T-helper 1 cell treated with Interleukin-12 subunit alpha and Interleukin-12 subunit beta and Interleukin-4 antibody, amounts not matched to agents 30 μg/mL and 1 μg/mL, for 36 hours (primary cell): ENCODE measurements at regions not wholly inside any gene's neighbourhood (a gene's known extent, or its start where the extent isn't known, plus 50 kb on each side); places are given as distances from the start of the nearest gene placed in this dataset.

Experiments used
- H3K27ac Mint-ChIP-seq: one replicate; pipeline ENCODE4 v1.8.0; 2021; ENCODE audit warnings: mild to moderate bottlenecking, mixed read lengths
- H3K27me3 Mint-ChIP-seq: one replicate; pipeline ENCODE4 v1.8.0; 2021; ENCODE audit warnings: low read depth, mixed read lengths
- H3K36me3 Mint-ChIP-seq: one replicate; pipeline ENCODE4 v1.8.0; 2021; ENCODE audit warnings: low read depth, mixed read lengths
- H3K4me1 Mint-ChIP-seq: one replicate; pipeline ENCODE4 v1.8.0; 2021; ENCODE audit warnings: low read depth, mixed read lengths
- H3K4me3 Mint-ChIP-seq: one replicate; pipeline ENCODE4 v1.8.0; 2021; ENCODE audit warnings: mild to moderate bottlenecking, moderate library complexity, mixed read lengths
- H3K9me3 Mint-ChIP-seq: one replicate; pipeline ENCODE4 v1.8.0; 2021; ENCODE audit warnings: mixed read lengths

DNA sequence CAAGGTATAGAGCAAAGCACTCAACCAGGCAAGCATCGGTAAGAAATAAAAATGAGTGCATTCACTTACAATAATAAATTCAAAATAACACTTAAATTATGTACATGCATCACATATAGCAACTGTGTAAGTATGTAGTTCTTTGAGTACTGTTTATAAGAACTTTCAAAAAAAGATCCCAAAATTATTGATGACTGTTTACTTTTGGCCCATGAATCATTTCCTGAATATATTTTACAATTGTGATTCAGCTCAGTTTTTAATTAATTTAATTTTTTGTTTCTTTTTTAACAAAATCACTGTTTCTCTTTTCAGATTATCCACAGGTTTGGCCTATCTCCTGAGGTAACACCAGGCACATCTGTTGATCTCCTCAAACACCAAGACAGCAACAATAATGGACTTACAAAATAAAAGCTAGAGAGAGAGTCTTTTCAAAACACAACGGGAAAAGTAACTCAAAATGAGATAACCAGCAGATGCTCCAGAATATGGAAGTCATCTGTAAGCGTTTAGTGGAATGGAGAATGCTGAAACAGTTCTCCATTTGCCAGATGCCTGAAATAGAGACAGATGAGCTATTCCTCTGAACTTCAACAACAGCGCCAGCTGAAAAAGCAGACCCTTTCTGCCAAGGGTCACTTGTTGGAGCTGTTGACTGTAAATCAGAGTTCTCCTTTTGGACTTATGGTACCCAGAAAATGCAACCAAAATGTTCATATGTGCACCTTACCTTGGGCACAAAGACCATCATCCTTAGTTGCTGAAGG lies 348.6 kb upstream of the RGMB start:
- Mint-ChIP-seq H3K27me3 (peaks cover 2% of the 10 kb centered on the region), H3K36me3 (no peaks in the 10 kb centered on the region), H3K4me3 (no peak overlapping the region), H3K4me1 (peaks cover 9% of the 10 kb centered on the region), H3K27ac (no peak overlapping the region), H3K9me3 (no peaks in the 10 kb centered on the region)

DNA sequence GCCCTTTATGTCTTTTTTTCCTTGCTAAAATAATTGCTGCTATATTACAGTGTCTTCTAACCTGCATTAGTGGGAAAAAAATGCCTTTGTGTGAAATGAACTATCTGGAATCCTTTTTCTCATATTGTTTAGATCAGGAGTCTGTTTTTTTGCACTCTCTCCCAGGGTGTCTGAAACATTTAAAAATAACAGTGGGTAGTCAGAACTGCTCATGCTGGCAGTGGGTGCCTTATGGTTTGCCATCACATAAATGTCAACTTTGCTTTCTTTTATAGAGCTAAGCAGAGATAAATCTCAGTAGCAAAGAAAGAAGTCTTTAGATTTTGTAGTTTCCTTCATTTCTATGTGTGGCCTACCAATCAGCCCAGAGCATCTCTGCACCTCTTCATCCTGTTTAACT lies 347.8 kb upstream of the RGMB start:
- peaks cover 4% of the 10 kb centered on the region for H3K27me3 Mint-ChIP-seq
- H3K4me1 Mint-ChIP-seq: peaks cover 9% of the 10 kb centered on the region
- H3K4me3 Mint-ChIP-seq: no peak overlapping the region
- no peaks in the 10 kb centered on the region for H3K9me3 Mint-ChIP-seq
- H3K36me3 Mint-ChIP-seq: no peaks in the 10 kb centered on the region
- H3K27ac Mint-ChIP-seq: no peak overlapping the region

- H3K4me1 Mint-ChIP-seq: peaks cover 9% of the 10 kb centered on the region
- H3K36me3 Mint-ChIP-seq: no peaks in the 10 kb centered on the region
- H3K27ac Mint-ChIP-seq: no peak overlapping the region
- peaks cover 4% of the 10 kb centered on the region for H3K27me3 Mint-ChIP-seq
- H3K9me3 Mint-ChIP-seq: no peaks in the 10 kb centered on the region
- no peak overlapping the region for H3K4me3 Mint-ChIP-seq
Observed at GRCh38 chr5:98428806-98429205, 344.7 kb upstream of the RGMB start.

DNA sequence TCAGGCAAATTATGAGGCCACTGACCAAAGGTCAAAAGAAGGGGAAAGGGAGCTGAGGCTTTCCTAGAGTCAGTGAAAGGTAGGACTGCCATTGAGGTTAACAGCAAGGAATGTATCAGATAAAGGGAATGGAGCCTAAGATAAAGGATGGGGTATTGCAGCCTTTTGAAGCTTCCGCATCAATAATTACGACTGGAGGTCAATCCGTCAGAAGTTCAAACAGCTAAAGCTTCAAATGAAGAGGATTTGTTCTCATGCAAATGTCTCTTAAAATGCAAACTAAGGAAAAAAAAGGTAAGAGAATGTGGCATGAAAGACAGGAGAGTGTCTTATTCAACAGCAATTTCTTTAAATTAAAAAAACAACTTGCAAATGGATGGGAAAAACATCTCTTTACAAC lies 341.1 kb upstream of the RGMB start:
- H3K27me3 Mint-ChIP-seq: peaks cover 4% of the 10 kb centered on the region

GRCh38 chr5:98433022-98433421 lies 340.4 kb upstream of the RGMB start:
- Mint-ChIP-seq H3K4me1 (peaks cover 9% of the 10 kb centered on the region), H3K36me3 (no peaks in the 10 kb centered on the region), H3K4me3 (no peak overlapping the region), H3K27me3 (peaks cover 4% of the 10 kb centered on the region), H3K9me3 (no peaks in the 10 kb centered on the region), H3K27ac (no peak overlapping the region)

More for the DNA sequence above, 341.1 kb upstream of the RGMB start:
- Mint-ChIP-seq H3K27ac (no peak overlapping the region), H3K9me3 (no peaks in the 10 kb centered on the region), H3K36me3 (no peaks in the 10 kb centered on the region), H3K4me1 (peaks cover 9% of the 10 kb centered on the region), H3K4me3 (no peak overlapping the region)

- H3K4me3 Mint-ChIP-seq: no peak overlapping the region
- H3K9me3 Mint-ChIP-seq: no peaks in the 10 kb centered on the region
- no peaks in the 10 kb centered on the region for H3K36me3 Mint-ChIP-seq
- H3K27me3 Mint-ChIP-seq: peaks cover 4% of the 10 kb centered on the region
- peaks cover 5% of the 10 kb centered on the region for H3K4me1 Mint-ChIP-seq
- H3K27ac Mint-ChIP-seq: no peak overlapping the region
Observed at GRCh38 chr5:98433673-98434072, 339.8 kb upstream of the RGMB start.

DNA sequence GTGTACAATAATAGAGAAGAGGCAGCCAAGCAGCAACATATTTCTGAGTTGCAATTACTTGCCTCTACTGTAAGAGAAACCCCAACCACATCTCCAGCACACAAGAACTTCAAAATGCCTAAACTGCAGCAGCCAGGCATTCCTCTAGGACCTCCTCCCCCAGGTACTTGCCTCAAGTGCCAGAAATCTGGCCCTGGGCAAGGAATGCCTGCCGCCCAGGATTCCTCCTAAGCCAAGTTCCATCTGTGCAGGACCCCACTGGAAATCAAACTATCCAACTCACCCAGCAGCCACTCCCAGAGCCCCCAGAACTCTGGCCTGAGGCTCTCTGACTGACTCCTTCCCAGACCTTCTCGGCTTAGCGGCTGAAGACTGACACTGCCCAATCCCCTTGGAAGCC lies 336.8 kb upstream of the RGMB start:
- no peaks in the 10 kb centered on the region for H3K4me1 Mint-ChIP-seq
- no peak overlapping the region for H3K27ac Mint-ChIP-seq

DNA sequence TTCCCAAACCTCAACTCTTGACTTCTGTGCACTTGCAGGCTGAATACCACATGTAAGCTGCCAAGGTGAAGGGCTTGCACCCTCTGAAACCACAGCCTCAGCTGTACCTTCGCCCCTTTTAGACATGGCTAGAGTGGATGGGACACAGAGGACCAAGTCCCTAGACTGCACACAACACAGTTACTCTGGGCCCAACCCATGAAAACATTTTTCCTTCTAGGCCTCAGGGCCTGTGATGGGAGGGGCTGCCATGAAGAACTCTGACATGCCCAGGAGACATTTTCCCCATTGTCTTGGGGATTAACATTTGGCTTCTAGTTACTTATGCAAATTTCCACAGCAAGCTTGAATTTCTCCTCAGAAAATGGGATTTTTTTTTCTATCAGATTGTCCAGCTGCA lies 331.0 kb upstream of the RGMB start:
- Mint-ChIP-seq H3K4me3 (no peak overlapping the region), H3K4me1 (no peaks in the 10 kb centered on the region), H3K27me3 (no peaks in the 10 kb centered on the region), H3K9me3 (peaks cover 14% of the 10 kb centered on the region), H3K27ac (no peak overlapping the region), H3K36me3 (no peaks in the 10 kb centered on the region)

More for the DNA sequence above, 336.8 kb upstream of the RGMB start:
- Mint-ChIP-seq H3K4me3 (no peak overlapping the region), H3K36me3 (no peaks in the 10 kb centered on the region), H3K27me3 (no peaks in the 10 kb centered on the region), H3K9me3 (peaks cover 6% of the 10 kb centered on the region)

DNA sequence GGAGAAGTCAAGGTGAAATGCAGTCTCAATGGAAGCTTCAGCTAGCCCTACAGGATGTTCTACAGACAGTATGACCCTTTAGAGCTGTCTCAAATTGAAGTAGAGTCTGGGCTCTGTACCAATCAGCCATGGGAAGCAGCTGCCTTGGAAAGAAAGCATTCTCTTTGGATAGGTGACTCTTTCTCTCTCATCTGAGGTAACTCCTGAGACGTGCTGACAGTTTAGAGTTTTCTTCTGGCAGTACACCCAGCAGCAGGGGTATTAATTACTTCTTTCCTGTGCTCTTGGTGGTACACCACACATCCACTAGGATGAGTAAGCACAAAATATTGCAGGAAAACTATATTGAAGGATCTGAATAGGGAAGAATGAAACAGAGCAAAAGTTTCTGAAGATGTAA lies 329.6 kb upstream of the RGMB start:
- H3K27me3 Mint-ChIP-seq: no peaks in the 10 kb centered on the region

GRCh38 chr5:98453296-98453695 lies 320.2 kb upstream of the RGMB start:
- H3K27me3 Mint-ChIP-seq: no peaks in the 10 kb centered on the region
- no peaks in the 10 kb centered on the region for H3K9me3 Mint-ChIP-seq
- H3K27ac Mint-ChIP-seq: no peak overlapping the region
- no peaks in the 10 kb centered on the region for H3K4me1 Mint-ChIP-seq
- H3K36me3 Mint-ChIP-seq: no peaks in the 10 kb centered on the region
- no peak overlapping the region for H3K4me3 Mint-ChIP-seq

More for the DNA sequence above, 329.6 kb upstream of the RGMB start:
- Mint-ChIP-seq H3K27ac (no peak overlapping the region), H3K9me3 (peaks cover 14% of the 10 kb centered on the region), H3K4me3 (no peak overlapping the region), H3K36me3 (no peaks in the 10 kb centered on the region), H3K4me1 (no peaks in the 10 kb centered on the region)

- Mint-ChIP-seq H3K4me3 (no peak overlapping the region), H3K9me3 (no peaks in the 10 kb centered on the region), H3K4me1 (no peaks in the 10 kb centered on the region), H3K27ac (no peak overlapping the region), H3K36me3 (no peaks in the 10 kb centered on the region), H3K27me3 (no peaks in the 10 kb centered on the region)
Observed at GRCh38 chr5:98454407-98454806, 319.1 kb upstream of the RGMB start.

- no peaks in the 10 kb centered on the region for H3K27me3 Mint-ChIP-seq
- H3K4me1 Mint-ChIP-seq: no peaks in the 10 kb centered on the region
- H3K9me3 Mint-ChIP-seq: no peaks in the 10 kb centered on the region
- H3K36me3 Mint-ChIP-seq: no peaks in the 10 kb centered on the region
- no peak overlapping the region for H3K27ac Mint-ChIP-seq
- H3K4me3 Mint-ChIP-seq: no peak overlapping the region
Observed at GRCh38 chr5:98454904-98455303, 318.6 kb upstream of the RGMB start.

DNA sequence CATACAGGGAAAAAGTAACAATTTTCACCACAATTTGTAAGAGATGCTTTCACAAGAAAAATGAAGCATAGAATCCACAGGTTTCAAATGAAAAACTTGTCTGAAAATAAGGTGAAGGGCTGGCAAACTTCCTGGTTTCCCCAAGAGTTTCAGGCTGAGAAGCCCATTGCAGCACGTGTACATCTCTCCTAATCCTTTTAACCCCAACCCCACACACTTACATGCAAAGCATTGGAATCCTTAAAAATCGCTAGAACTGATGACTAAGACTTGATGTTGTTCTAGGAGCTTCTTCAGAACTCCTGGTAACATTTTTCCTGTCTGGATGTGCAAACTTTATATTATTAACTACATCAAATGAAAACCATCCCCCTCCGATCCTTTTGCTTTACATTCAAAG lies 317.8 kb upstream of the RGMB start:
- H3K4me1 Mint-ChIP-seq: no peaks in the 10 kb centered on the region
- no peaks in the 10 kb centered on the region for H3K36me3 Mint-ChIP-seq
- H3K27me3 Mint-ChIP-seq: no peaks in the 10 kb centered on the region
- no peak overlapping the region for H3K4me3 Mint-ChIP-seq
- H3K27ac Mint-ChIP-seq: no peak overlapping the region
- no peaks in the 10 kb centered on the region for H3K9me3 Mint-ChIP-seq

DNA sequence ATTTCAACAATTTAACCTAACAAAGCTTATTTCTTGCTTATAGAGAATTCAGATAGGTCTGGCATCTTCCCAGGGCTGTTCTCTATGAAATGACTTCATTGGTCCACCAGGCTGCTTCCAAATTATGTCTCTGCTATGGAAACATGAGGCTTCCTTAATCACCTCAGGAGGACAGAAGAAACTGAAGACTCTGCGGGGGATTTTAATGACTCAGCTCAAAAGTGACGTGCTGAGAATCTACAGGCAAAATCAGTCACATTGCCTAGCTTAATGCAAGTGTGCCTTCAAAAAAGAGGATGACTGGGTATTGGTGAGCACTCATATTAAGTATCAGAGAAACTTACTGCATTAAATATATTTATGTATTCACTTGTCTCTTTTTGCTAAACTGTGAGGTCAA lies 315.5 kb upstream of the RGMB start:
- Mint-ChIP-seq H3K4me1 (no peaks in the 10 kb centered on the region), H3K4me3 (no peak overlapping the region), H3K27ac (no peak overlapping the region), H3K27me3 (no peaks in the 10 kb centered on the region), H3K9me3 (no peaks in the 10 kb centered on the region), H3K36me3 (no peaks in the 10 kb centered on the region)

GRCh38 chr5:98458726-98459125 lies 314.7 kb upstream of the RGMB start:
- no peaks in the 10 kb centered on the region for H3K36me3 Mint-ChIP-seq
- no peak overlapping the region for H3K4me3 Mint-ChIP-seq
- no peaks in the 10 kb centered on the region for H3K9me3 Mint-ChIP-seq
- no peaks in the 10 kb centered on the region for H3K4me1 Mint-ChIP-seq
- H3K27ac Mint-ChIP-seq: no peak overlapping the region
- no peaks in the 10 kb centered on the region for H3K27me3 Mint-ChIP-seq

- no peaks in the 10 kb centered on the region for H3K9me3 Mint-ChIP-seq
- H3K36me3 Mint-ChIP-seq: no peaks in the 10 kb centered on the region
- no peaks in the 10 kb centered on the region for H3K27me3 Mint-ChIP-seq
- no peak overlapping the region for H3K27ac Mint-ChIP-seq
- H3K4me1 Mint-ChIP-seq: no peaks in the 10 kb centered on the region
- H3K4me3 Mint-ChIP-seq: no peak overlapping the region
Observed at GRCh38 chr5:98460536-98460935, 312.9 kb upstream of the RGMB start.
